HG03457 (cell line): ENCODE measurements at regions not wholly inside any gene's neighbourhood (a gene's known extent, or its start where the extent isn't known, plus 50 kb on each side); places are given as distances from the start of the nearest gene placed in this dataset.

ENCODE experiments used
- ATAC-seq: cut with Tn5 transposase; IDR thresholded peaks from one replicate; pipeline ENCODE4 v1.9.1; 2021; ENCODE audit warnings: moderate number of reproducible peaks; ENCODE audit not compliant: unreplicated experiment

- ATAC-seq, result no peak
These were observed 654.5 kb upstream of the CDH2 start for GRCh38 chr18:28831476-28831875.

GRCh38 chr18:28826107-28826506, 649.2 kb upstream of the CDH2 start:
- ATAC-seq, result no peak

DNA sequence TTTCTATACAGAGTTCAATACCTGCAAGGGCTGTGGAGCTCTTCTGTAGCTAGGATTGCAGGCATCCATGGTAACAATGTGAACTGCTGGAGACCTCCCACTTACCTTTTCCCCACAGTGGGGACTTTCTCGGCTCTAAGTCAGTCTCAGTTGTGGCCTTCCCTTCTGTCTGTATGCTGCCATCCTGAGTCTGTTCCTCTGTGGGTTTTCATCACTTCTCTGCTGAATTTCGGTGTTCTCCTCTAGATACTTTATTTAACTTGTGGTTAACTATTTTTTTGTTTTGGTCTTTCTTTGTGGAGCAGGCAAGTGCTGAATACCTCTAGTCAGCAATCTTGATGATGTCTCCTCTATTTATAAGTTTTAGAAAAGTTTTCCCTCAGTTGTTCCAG, 647.2 kb upstream of the CDH2 start:
- no peak for ATAC-seq

- ATAC-seq, result no peak
These were observed 646.7 kb upstream of the CDH2 start for GRCh38 chr18:28823506-28824182.

GRCh38 chr18:28820353-28820752, 643.4 kb upstream of the CDH2 start:
- no peak for ATAC-seq

GRCh38 chr18:28816155-28816554, 639.2 kb upstream of the CDH2 start:
- ATAC-seq, result no peak

DNA sequence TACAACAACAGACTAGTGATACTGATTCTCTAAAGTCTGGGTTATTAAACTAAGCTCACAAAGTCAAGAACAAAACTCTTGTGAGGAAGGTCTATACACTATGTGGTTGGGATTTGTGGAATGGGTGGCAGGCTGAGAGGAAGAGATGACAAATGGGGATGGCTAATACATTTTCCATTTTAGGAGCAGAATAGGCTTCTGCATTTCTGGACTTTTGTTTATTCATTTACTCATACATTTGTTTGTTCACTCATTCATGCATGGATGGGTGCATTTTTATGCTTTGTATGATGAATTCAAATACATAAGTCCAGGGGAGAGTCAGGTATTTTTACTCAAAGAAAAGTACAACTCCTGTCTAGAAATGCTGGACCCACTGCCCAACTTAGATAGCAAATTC, 637.4 kb upstream of the CDH2 start:
- no peak for ATAC-seq

GRCh38 chr18:28808373-28808772, 631.4 kb upstream of the CDH2 start:
- ATAC-seq, result no peak

DNA sequence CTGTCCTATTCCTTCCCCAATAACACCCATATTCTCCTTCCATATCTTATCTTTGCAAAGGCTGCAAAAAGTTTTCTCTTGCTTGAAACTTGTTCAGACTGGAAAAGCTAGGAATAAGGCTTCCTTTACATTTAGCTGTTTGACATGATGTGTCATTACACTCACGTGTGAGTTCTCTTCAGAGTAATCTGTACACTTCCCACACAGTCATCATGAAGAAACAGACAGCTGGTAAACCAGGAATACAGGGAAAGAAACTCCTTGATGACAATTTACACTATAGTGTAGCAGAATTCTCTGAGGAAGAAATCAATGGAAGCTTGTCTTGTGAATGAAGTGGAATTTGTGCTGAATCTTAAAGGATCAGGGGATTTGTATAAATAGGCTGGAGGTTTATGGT, 628.6 kb upstream of the CDH2 start:
- no peak for ATAC-seq

- ATAC-seq, result no peak
These were observed 627.7 kb upstream of the CDH2 start for GRCh38 chr18:28804512-28805202.

- ATAC-seq, result no peak
These were observed 625.6 kb upstream of the CDH2 start for GRCh38 chr18:28802546-28802945.

DNA sequence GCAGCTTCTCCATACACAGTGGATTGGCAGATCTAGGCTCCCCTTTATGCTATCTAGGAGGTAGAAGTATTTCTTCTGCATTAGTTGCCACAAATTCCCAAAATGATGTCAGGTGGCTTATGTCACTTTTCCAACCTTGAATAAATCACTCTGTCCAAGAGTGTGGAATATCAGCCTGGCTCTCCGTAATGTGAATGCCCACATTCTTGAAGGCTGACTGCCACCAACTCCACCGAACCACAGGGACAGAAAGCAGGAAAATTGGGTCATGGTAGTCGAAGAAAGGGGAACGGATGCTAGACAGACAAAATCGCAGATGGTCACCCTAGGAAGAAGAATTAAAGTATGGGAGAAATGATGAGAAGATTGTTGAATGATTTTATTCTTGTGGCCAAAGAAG, 624.9 kb upstream of the CDH2 start:
- no peak for ATAC-seq

GRCh38 chr18:28794459-28795245, 617.7 kb upstream of the CDH2 start:
- ATAC-seq, result no peak

- ATAC-seq, result no peak
These were observed 617.0 kb upstream of the CDH2 start for GRCh38 chr18:28793901-28794300.

DNA sequence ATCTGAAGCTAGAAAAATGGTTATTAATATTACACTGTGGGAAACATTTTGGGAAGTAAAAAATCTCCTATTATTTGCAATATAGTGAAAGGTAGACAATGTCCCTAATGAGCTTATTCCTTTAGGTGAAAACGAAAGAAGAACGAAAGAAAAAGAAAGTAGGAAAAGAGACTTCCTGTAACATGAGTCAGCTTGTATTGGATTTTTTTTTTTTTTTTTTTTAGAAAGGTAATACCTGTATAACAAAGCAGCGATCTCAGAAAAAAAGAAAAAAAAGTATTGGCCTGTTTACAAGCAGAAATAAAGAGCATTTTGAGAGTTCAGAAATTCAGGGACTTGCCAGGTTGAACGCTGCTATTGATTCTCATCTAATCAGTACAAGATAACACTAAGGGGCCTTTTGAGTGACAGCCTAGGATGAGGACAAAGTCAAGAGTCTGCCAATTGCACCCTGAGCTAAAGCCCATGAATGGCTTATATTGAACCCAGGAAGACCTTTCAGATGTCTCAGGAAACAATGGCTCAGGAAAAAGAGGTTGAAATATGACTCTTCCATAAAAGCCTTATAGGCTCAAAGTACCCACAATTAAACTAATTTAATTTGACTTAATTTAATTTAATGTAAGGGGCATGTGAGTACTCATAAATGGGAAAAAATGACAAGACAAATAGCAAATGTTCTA, 615.6 kb upstream of the CDH2 start:
- no peak for ATAC-seq

DNA sequence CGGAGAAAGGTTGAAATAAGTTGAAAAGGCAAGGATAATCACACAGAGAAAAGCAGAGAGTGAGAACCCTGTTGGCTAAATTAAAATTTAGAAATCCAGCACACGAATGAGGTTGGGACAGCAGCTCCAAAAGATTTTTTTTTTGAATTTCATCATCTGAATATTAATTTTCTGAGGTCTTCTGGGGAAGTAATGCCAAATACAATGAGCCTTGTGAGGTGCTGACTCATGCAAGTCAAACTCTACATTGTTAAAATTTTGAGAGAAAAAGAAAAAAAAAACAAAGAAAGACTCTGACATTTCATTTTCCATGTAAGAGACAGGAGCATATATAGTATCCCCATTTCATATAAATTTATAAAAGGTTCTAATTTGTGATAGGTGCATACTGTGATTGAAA, 614.2 kb upstream of the CDH2 start:
- ATAC-seq, result no peak

- no peak for ATAC-seq
These were observed 612.6 kb upstream of the CDH2 start for GRCh38 chr18:28789502-28789901.

- ATAC-seq, result no peak
These were observed 610.0 kb upstream of the CDH2 start for GRCh38 chr18:28786926-28787325.

DNA sequence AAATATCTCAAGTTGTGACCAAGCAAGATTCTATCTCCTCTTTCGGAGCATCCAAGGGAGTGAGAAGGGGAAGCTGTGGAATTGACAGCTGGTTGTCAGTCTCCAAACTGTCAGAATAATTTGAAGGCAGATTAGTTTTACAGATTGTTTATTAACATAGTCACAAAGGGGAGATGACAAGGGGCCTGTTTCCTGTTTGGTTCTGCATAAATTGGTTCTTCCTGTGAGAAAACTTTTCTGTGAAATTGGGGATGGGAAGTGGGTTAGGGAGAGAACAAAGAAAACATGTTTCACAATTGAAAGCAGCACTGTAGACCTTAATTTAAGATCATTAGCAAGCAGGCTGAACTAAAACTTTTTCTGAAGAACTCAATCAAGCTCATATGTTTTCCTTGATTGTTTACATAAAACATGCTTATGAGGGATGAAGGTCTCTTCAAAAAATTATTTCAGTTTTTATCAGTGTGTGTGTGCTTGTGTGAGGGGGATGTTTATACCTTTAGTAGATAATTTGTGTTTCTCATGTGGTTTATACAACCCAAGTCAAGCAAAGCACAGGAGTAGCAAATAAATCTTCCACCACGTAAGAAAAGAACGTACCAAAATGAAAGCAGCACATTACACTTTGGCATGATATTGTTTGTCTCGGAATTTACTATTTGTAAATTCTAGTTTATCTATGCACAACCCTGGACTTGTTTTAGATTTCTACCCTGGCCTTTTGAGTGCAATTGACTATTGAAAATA, 604.9 kb upstream of the CDH2 start:
- ATAC-seq, result no peak

DNA sequence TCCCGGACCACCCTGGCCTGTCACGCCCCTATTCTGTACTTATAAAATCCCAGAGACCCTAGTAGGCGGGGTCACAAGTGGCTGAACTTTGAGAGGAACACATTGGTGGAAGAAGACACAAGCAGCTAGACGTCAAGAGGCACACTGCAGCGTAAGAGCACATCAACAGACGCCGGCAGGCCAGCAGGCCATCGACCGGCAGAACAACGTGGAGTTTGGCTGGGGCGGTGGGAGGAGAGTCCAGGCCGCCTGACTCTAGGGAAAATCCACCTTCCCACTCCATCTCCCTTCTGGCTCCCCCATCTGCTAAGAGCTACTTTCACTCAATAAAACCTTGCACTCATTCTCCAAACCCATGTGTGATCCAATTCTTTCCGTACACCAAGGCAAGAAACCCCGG, 601.8 kb upstream of the CDH2 start:
- ATAC-seq, result no peak

DNA sequence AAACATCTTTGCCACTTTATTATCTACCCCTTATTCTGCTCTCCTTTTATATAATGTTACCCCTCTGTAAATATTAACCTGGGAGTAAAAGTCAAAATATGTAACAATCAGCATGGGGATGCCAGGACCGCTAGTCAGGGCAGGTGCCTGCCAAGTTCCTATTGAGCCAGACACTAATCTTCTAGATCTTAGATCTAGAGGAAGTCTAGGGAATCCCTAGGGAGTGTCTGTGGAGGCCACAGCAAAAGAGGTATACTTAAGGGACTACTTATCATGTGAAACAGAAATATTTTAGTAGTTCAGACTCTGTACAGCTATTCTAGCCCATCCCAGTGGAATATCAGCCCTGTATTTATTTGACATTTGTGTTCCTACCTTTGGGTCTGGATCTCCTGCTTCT, 600.8 kb upstream of the CDH2 start:
- ATAC-seq, result no peak
